Fibroblast of gingiva (primary cell): ENCODE measurements at regions not wholly inside any gene's neighbourhood (a gene's known extent, or its start where the extent isn't known, plus 50 kb on each side); places are given as distances from the start of the nearest gene placed in this dataset.
A peak's percentile ranks its signal among the peaks of the same experiment; 100 is the strongest.
"Not testable (repeated sequence)": the region's sequence is repeated elsewhere in the genome, so short reads cannot be mapped to it uniquely, and the experiment has no call there.

Source experiments
- DNase-seq: peaks from one replicate; pipeline ENCODE4 v3.0.0-alpha.2; 2011; ENCODE audit warnings: low read depth

GRCh38 chr2:111366641-111367029 lies 245.9 kb downstream of the BCL2L11 start:
- DNase-seq: not testable (repeated sequence)

GRCh38 chr2:111367080-111367479 lies 246.4 kb downstream of the BCL2L11 start:
- DNase-seq: not testable (repeated sequence)

GRCh38 chr2:111367871-111368270 lies 247.2 kb downstream of the BCL2L11 start:
- DNase-seq: not testable (repeated sequence)

GRCh38 chr2:111368288-111368687 lies 247.6 kb downstream of the BCL2L11 start:
- DNase-seq: not testable (repeated sequence)

GRCh38 chr2:111373060-111373459 lies 252.3 kb downstream of the BCL2L11 start:
- not testable (repeated sequence) for DNase-seq

GRCh38 chr2:111373989-111374388 lies 253.3 kb downstream of the BCL2L11 start:
- DNase-seq: not testable (repeated sequence)

- not testable (repeated sequence) for DNase-seq
Observed at GRCh38 chr2:111374734-111375133, 254.0 kb downstream of the BCL2L11 start.

GRCh38 chr2:111375320-111375883 lies 254.7 kb downstream of the BCL2L11 start:
- DNase-seq: not testable (repeated sequence)

- DNase-seq: not testable (repeated sequence)
Observed at GRCh38 chr2:111376272-111376970, 255.7 kb downstream of the BCL2L11 start.

GRCh38 chr2:111376971-111377352 lies 256.2 kb downstream of the BCL2L11 start:
- not testable (repeated sequence) for DNase-seq

GRCh38 chr2:111377386-111377959 lies 256.8 kb downstream of the BCL2L11 start:
- not testable (repeated sequence) for DNase-seq

GRCh38 chr2:111378348-111378747 lies 257.6 kb downstream of the BCL2L11 start:
- DNase-seq: not testable (repeated sequence)

- DNase-seq: not testable (repeated sequence)
Observed at GRCh38 chr2:111380733-111381439, 260.2 kb downstream of the BCL2L11 start.

GRCh38 chr2:111381530-111382306 lies 261.0 kb downstream of the BCL2L11 start:
- DNase-seq: not testable (repeated sequence)

GRCh38 chr2:111382507-111382906 lies 261.8 kb downstream of the BCL2L11 start:
- not testable (repeated sequence) for DNase-seq

- DNase-seq: not testable (repeated sequence)
Observed at GRCh38 chr2:111383311-111383710, 262.6 kb downstream of the BCL2L11 start.

- DNase-seq: not testable (repeated sequence)
Observed at GRCh38 chr2:111385226-111385957, 264.7 kb downstream of the BCL2L11 start.

- DNase-seq: peak; percentile 64
Observed at GRCh38 chr2:111390605-111391004, 269.9 kb downstream of the BCL2L11 start.

GRCh38 chr2:111395350-111396128 lies 274.8 kb downstream of the BCL2L11 start:
- DNase-seq: not testable (repeated sequence)

- DNase-seq: not testable (repeated sequence)
Observed at GRCh38 chr2:111400598-111401253, 280.0 kb downstream of the BCL2L11 start.
